ENCODE measurements at regions not wholly inside any gene's neighbourhood (a gene's known extent, or its start where the extent isn't known, plus 50 kb on each side); places are given as distances from the start of the nearest gene placed in this dataset.

GRCh38 chr6:126820634-126821033 is 297.8 kb upstream of the RSPO3 start:
- TF ChIP-seq CTCF (IDR thresholded peaks at IDR 0.05), result no peak
- TF ChIP-seq POLR2A (IDR thresholded peaks at IDR 0.05), result no peak
- no peak for DNase-seq
- H3K9me3 ChIP-seq, result no peaks in the 10 kb centered on the region
- no peaks in the 10 kb centered on the region for H3K27me3 ChIP-seq
- no peak overlapping the region for H3K4me3 ChIP-seq
- intact Hi-C loops (cut with DNase I; ENCODE audit: low total_unique reads), result no loop called here
- H3K4me1 ChIP-seq, result no peaks in the 10 kb centered on the region
- H3K27ac ChIP-seq, result no peak overlapping the region
- H3K36me3 ChIP-seq, result no peaks in the 10 kb centered on the region

GRCh38 chr6:126821706-126822105 is 296.8 kb upstream of the RSPO3 start:
- intact Hi-C loops (cut with DNase I; ENCODE audit: low total_unique reads), result no loop called here
- Histone ChIP-seq H3K27ac (no peak overlapping the region), H3K4me1 (no peaks in the 10 kb centered on the region), H3K36me3 (no peaks in the 10 kb centered on the region), H3K4me3 (no peak overlapping the region), H3K9me3 (no peaks in the 10 kb centered on the region), H3K27me3 (no peaks in the 10 kb centered on the region)
- DNase-seq, result no peak
- TF ChIP-seq CTCF (IDR thresholded peaks at IDR 0.05) (no peak), POLR2A (IDR thresholded peaks at IDR 0.05) (no peak)

DNA sequence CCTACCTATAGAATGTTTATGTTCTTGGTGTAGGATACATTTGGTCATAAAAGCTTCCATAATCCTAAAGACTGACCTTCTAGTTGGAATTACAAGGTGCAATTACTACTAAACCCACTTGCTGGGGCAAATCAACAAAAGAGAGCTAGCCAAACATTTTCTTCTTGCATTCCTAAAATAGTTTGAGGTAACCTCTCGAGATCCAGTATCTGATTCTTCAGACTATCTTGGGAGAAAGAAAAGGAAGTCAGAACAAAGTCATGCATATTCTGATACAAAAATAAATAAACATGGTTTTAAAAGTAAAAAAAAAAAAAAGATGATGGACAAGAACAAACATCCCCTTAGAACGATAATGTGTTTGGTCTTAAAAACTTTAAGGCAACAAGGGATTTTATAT is 294.2 kb upstream of the RSPO3 start:
- Histone ChIP-seq H3K9me3 (no peaks in the 10 kb centered on the region), H3K27ac (no peak overlapping the region), H3K4me3 (no peak overlapping the region), H3K4me1 (no peaks in the 10 kb centered on the region), H3K36me3 (no peaks in the 10 kb centered on the region), H3K27me3 (no peaks in the 10 kb centered on the region)
- no peak for DNase-seq
- TF ChIP-seq POLR2A (IDR thresholded peaks at IDR 0.05) (no peak), CTCF (IDR thresholded peaks at IDR 0.05) (no peak)
- intact Hi-C loops (cut with DNase I; ENCODE audit: low total_unique reads), result no loop called here

DNA sequence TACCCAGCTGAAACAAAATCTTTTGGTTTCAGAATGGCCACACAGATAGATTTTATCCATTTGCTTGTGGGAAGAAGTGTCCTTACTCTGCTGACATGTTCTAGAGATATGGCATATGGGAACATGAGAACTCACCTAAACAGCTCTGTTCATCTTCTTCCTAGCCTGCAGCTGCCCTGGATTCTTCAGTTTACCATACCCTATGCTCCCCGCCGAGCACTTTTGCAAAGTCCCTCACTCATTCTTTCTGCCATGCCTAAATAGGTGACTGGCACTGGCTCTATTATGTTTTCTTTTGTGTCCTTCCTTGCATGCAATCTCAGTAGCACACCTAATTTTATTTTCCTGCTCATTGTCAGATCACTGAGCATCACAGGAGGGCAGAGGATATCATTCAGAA is 293.7 kb upstream of the RSPO3 start:
- intact Hi-C loops (cut with DNase I; ENCODE audit: low total_unique reads), result no loop called here
- no peaks in the 10 kb centered on the region for H3K36me3 ChIP-seq
- H3K27ac ChIP-seq, result no peak overlapping the region
- no peak for DNase-seq
- no peak overlapping the region for H3K4me3 ChIP-seq
- no peaks in the 10 kb centered on the region for H3K9me3 ChIP-seq
- no peaks in the 10 kb centered on the region for H3K4me1 ChIP-seq
- H3K27me3 ChIP-seq, result no peaks in the 10 kb centered on the region
- TF ChIP-seq CTCF (IDR thresholded peaks at IDR 0.05), result no peak
- no peak for TF ChIP-seq POLR2A (IDR thresholded peaks at IDR 0.05)

GRCh38 chr6:126826166-126826714 is 292.2 kb upstream of the RSPO3 start:
- DNase-seq, result no peak
- intact Hi-C loops (cut with DNase I; ENCODE audit: low total_unique reads), result no loop called here
- no peaks in the 10 kb centered on the region for H3K36me3 ChIP-seq
- H3K9me3 ChIP-seq, result no peaks in the 10 kb centered on the region
- H3K4me1 ChIP-seq, result no peaks in the 10 kb centered on the region
- no peak overlapping the region for H3K27ac ChIP-seq
- H3K27me3 ChIP-seq, result no peaks in the 10 kb centered on the region
- no peak for TF ChIP-seq CTCF (IDR thresholded peaks at IDR 0.05)
- TF ChIP-seq POLR2A (IDR thresholded peaks at IDR 0.05), result no peak
- H3K4me3 ChIP-seq, result no peak overlapping the region
